Breast epithelium (tissue), 3 donors: ENCODE measurements at regions not wholly inside any gene's neighbourhood (a gene's known extent, or its start where the extent isn't known, plus 50 kb on each side); places are given as distances from the start of the nearest gene placed in this dataset.

Experiments used
- POLR2AphosphoS5 ChIP-seq, 3 donors: sonication (generic); formaldehyde crosslinking; IDR thresholded peaks; one replicate each; pipeline ENCODE4 v1.6.1; 2017; ENCODE audit warnings: antibody characterized with exemption in 3 of 3
- TF ChIP-seq, protein P1 (sequence below), 3 donors: fragments of 450-650 bp; IDR thresholded peaks; one replicate each; pipeline ENCODE4 v1.5.1; 2016 to 2017; ENCODE audit warnings: antibody characterized with exemption in 3 of 3, mild to moderate bottlenecking in 3 of 3, moderate library complexity in 3 of 3

DNA sequence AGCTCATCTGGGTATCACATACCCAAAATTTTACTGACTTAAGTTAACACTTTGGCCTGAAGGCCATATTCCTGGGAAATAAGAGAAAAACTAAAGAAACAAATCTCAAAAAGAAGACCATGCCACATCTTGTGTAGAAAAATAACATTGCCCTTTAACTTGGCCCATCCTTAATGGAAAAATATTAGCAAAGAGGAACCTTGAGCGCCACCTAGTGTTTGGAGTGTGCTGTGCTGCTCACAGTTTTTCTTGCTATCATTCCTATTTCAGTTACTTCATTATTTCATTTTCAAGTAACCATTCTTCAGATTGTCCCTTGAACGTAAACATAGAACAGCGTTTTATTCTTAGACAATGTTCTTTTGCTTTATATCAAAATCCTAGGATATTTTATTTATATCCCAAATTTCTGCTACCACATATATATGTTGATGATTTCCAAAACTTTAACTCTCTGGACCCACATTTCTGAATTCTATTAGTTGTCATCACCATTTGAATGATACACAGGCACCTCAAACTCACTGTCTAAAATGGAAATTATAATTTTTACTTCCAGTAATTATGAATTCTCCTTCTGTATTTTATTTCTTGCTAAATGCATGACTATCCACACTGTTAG is 999.0 kb upstream of the ADGRL3 start:
- TF ChIP-seq, protein P1, sequence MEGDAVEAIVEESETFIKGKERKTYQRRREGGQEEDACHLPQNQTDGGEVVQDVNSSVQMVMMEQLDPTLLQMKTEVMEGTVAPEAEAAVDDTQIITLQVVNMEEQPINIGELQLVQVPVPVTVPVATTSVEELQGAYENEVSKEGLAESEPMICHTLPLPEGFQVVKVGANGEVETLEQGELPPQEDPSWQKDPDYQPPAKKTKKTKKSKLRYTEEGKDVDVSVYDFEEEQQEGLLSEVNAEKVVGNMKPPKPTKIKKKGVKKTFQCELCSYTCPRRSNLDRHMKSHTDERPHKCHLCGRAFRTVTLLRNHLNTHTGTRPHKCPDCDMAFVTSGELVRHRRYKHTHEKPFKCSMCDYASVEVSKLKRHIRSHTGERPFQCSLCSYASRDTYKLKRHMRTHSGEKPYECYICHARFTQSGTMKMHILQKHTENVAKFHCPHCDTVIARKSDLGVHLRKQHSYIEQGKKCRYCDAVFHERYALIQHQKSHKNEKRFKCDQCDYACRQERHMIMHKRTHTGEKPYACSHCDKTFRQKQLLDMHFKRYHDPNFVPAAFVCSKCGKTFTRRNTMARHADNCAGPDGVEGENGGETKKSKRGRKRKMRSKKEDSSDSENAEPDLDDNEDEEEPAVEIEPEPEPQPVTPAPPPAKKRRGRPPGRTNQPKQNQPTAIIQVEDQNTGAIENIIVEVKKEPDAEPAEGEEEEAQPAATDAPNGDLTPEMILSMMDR (IDR thresholded peaks at IDR 0.05): peak; percentile 41 to 55 (median 48)
- no peak for TF ChIP-seq POLR2AphosphoS5 (IDR thresholded peaks at IDR 0.05)
